D721Med (cell line): ENCODE measurements at regions not wholly inside any gene's neighbourhood (a gene's known extent, or its start where the extent isn't known, plus 50 kb on each side); places are given as distances from the start of the nearest gene placed in this dataset.

Experiments used
- DNase-seq: peaks from one replicate; pipeline ENCODE4 v3.0.0; 2011; ENCODE audit warnings: low spot score; ENCODE audit not compliant: insufficient read length
- FAIRE-seq: peaks from 2 replicates; lab custom pipeline; 2011; peaks lifted over from hg19 to GRCh38; lab: Jason Lieb, UNC
- CTCF ChIP-seq: IDR thresholded peaks from 2 replicates; pipeline ENCODE4 v1.5.1; 2012; ENCODE audit warnings: mild to moderate bottlenecking, control low read depth; ENCODE audit not compliant: insufficient read depth; ENCODE audit errors: missing control alignments

- DNase-seq: no peak
Measured at GRCh38 chr13:106721599-106721998, 153.7 kb upstream of the ARGLU1 start.

GRCh38 chr13:106714271-106714982, 146.5 kb upstream of the ARGLU1 start:
- DNase-seq (no peak), FAIRE-seq (no peak)
- no peak for TF ChIP-seq CTCF

More at GRCh38 chr13:106721599-106721998, 153.7 kb upstream of the ARGLU1 start:
- TF ChIP-seq CTCF: no peak
- no peak for FAIRE-seq

GRCh38 chr13:106712381-106712780, 144.4 kb upstream of the ARGLU1 start:
- FAIRE-seq (no peak), DNase-seq (no peak)
- no peak for TF ChIP-seq CTCF

GRCh38 chr13:106710266-106710665, 142.3 kb upstream of the ARGLU1 start:
- TF ChIP-seq CTCF: no peak
- FAIRE-seq: no peak
- DNase-seq: no peak

GRCh38 chr13:106709522-106709921, 141.6 kb upstream of the ARGLU1 start:
- no peak for TF ChIP-seq CTCF
- DNase-seq (no peak), FAIRE-seq (no peak)

GRCh38 chr13:106702505-106702904, 134.6 kb upstream of the ARGLU1 start:
- DNase-seq (no peak), FAIRE-seq (no peak)
- TF ChIP-seq CTCF: no peak

GRCh38 chr13:106701771-106702341, 133.9 kb upstream of the ARGLU1 start:
- FAIRE-seq: no peak
- no peak for TF ChIP-seq CTCF
- DNase-seq: no peak
